SHP77 treated with DMSO at 0.1 percent for 48 hours (cell line): ENCODE measurements at regions not wholly inside any gene's neighbourhood (a gene's known extent, or its start where the extent isn't known, plus 50 kb on each side); places are given as distances from the start of the nearest gene placed in this dataset.
"Not testable (repeated sequence)": the region's sequence is repeated elsewhere in the genome, so short reads cannot be mapped to it uniquely, and the experiment has no call there.

ENCODE experiments used
- DNase-seq: peaks from one replicate; lab custom pipeline; 2025; lab: John Stamatoyannopoulos, UW

GRCh38 chr6:141780296-141780695 lies 352.4 kb upstream of the GJE1 start:
- no peak for DNase-seq

- DNase-seq, result no peak
Measured at GRCh38 chr6:141764388-141764787, 368.3 kb upstream of the GJE1 start.

- no peak for DNase-seq
Measured at GRCh38 chr6:141758430-141758829, 374.3 kb upstream of the GJE1 start.

- no peak for DNase-seq
Measured at GRCh38 chr6:141753180-141753579, 379.5 kb upstream of the GJE1 start.

GRCh38 chr6:141752677-141753076 lies 380.0 kb upstream of the GJE1 start:
- no peak for DNase-seq

GRCh38 chr6:141746324-141746723 lies 386.4 kb upstream of the GJE1 start:
- not testable (repeated sequence) for DNase-seq

- no peak for DNase-seq
Measured at GRCh38 chr6:141744971-141745370, 387.8 kb upstream of the GJE1 start.

- no peak for DNase-seq
Measured at GRCh38 chr6:141744194-141744925, 388.4 kb upstream of the GJE1 start.

GRCh38 chr6:141736104-141736503 lies 396.6 kb upstream of the GJE1 start:
- DNase-seq, result peak; percentile 41

GRCh38 chr6:141735126-141735525 lies 397.6 kb upstream of the GJE1 start:
- DNase-seq, result no peak

GRCh38 chr6:141734071-141734840 lies 398.5 kb upstream of the GJE1 start:
- no peak for DNase-seq

- no peak for DNase-seq
Measured at GRCh38 chr6:141729146-141729545, 403.6 kb upstream of the GJE1 start.

- DNase-seq, result peak; percentile 48
Measured at GRCh38 chr6:141728330-141728729, 404.4 kb upstream of the GJE1 start.

- no peak for DNase-seq
Measured at GRCh38 chr6:141726248-141726647, 406.5 kb upstream of the GJE1 start.

GRCh38 chr6:141724731-141725130 lies 408.0 kb upstream of the GJE1 start:
- DNase-seq, result no peak

- DNase-seq, result no peak
Measured at GRCh38 chr6:141719476-141719875, 413.2 kb upstream of the GJE1 start.

GRCh38 chr6:141705431-141705830 lies 427.3 kb upstream of the GJE1 start:
- no peak for DNase-seq

- DNase-seq, result no peak
Measured at GRCh38 chr6:141704151-141704550, 428.6 kb upstream of the GJE1 start.

- DNase-seq, result no peak
Measured at GRCh38 chr6:141701732-141702131, 431.0 kb upstream of the GJE1 start.

- no peak for DNase-seq
Measured at GRCh38 chr6:141700819-141701218, 431.9 kb upstream of the GJE1 start.

- no peak for DNase-seq
Measured at GRCh38 chr6:141688916-141689315, 443.8 kb upstream of the GJE1 start.

- no peak for DNase-seq
Measured at GRCh38 chr6:141685416-141685815, 447.3 kb upstream of the GJE1 start.

- DNase-seq, result no peak
Measured at GRCh38 chr6:141682391-141682790, 450.3 kb upstream of the GJE1 start.
